Upper lobe of right lung (tissue), 1 donor: ENCODE measurements at regions not wholly inside any gene's neighbourhood (a gene's known extent, or its start where the extent isn't known, plus 50 kb on each side); places are given as distances from the start of the nearest gene placed in this dataset.
A peak's percentile ranks its signal among the peaks of the same experiment; 100 is the strongest.

ENCODE experiments used
- ATAC-seq: fragments of 200-7000 bp; cut with Tn5 transposase; one replicate; pipeline ENCODE4 v1.9.1; 2020; ENCODE audit warnings: mild to moderate bottlenecking, moderate library complexity
- DNase-seq: peaks from one replicate; pipeline ENCODE4 v3.0.0-alpha.2; 2020
- H3K27ac ChIP-seq: fragments of 200-600 bp; one replicate; pipeline ENCODE4 v1.8.0; 2022
- H3K27me3 ChIP-seq: fragments of 200-600 bp; one replicate; pipeline ENCODE4 v1.8.0; 2022; ENCODE audit warnings: mild to moderate bottlenecking
- H3K36me3 ChIP-seq: fragments of 200-600 bp; one replicate; pipeline ENCODE4 v1.8.0; 2022
- H3K4me1 ChIP-seq: fragments of 200-600 bp; one replicate; pipeline ENCODE4 v1.8.0; 2022
- H3K4me3 ChIP-seq: fragments of 200-600 bp; one replicate; pipeline ENCODE4 v1.8.0; 2022; ENCODE audit warnings: mild to moderate bottlenecking
- H3K9me3 ChIP-seq: fragments of 200-600 bp; one replicate; pipeline ENCODE4 v1.8.0; 2022
- intact Hi-C: fragments of 100-400 bp; cut with DNase I; formaldehyde crosslinking; loops from one replicate; pipeline ENCODE4 v1.11.0; 2022
- TF ChIP-seq, protein P1 (sequence below): fragments of 200-600 bp; IDR thresholded peaks from one replicate; pipeline ENCODE4 v1.8.0; 2022; ENCODE audit warnings: antibody characterized with exemption
- donor health status: DM: no; HTN: yes; CAD: no; lungs with severe emphysema.

DNA sequence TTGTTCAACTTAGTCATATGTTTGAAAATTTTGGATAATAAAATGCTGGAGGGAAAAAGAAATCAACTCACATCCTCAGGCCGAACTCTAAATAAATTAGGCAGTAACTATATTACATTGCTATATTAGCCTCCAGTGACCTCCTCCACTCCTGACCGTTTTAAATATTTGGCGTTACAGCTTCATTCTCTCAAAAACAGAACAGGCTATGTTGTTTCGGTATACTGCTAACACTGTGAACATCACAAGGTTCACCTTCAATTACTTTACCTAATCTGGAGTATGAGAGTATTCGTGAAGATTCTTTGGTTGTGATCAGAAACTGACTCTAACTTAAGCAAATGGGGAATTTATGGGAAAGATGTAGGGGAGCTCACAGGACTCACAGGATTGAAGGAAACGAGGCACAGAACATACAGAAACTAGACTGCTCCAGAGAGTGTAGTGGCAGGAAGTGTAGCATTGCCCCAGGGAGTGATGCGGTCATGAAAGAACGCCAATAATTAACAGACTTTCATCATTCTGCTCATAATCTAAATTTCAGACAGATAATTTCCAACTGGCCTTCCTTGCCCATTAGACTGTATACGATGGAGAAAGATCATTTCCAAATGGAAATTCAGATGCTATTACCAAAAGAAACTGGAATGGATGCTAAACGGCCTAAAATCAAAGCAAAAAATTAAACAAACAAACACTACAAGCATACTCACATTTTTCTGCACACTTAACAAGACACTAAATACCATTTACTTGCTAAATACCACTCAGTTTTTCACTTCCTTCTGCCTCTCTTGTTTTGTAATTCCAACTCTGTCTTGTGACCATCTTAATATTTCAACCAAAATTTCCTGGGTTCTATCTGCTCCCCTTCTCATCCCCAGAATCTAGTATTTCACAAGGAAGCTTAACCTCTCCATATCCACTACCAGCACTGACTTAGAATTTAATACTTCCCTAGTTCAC lies 110.1 kb upstream of the LPAR1 start:
- intact Hi-C loops = no loop called here
- TF ChIP-seq, protein P1, sequence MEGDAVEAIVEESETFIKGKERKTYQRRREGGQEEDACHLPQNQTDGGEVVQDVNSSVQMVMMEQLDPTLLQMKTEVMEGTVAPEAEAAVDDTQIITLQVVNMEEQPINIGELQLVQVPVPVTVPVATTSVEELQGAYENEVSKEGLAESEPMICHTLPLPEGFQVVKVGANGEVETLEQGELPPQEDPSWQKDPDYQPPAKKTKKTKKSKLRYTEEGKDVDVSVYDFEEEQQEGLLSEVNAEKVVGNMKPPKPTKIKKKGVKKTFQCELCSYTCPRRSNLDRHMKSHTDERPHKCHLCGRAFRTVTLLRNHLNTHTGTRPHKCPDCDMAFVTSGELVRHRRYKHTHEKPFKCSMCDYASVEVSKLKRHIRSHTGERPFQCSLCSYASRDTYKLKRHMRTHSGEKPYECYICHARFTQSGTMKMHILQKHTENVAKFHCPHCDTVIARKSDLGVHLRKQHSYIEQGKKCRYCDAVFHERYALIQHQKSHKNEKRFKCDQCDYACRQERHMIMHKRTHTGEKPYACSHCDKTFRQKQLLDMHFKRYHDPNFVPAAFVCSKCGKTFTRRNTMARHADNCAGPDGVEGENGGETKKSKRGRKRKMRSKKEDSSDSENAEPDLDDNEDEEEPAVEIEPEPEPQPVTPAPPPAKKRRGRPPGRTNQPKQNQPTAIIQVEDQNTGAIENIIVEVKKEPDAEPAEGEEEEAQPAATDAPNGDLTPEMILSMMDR = no peak
- DNase-seq = no peak

DNA sequence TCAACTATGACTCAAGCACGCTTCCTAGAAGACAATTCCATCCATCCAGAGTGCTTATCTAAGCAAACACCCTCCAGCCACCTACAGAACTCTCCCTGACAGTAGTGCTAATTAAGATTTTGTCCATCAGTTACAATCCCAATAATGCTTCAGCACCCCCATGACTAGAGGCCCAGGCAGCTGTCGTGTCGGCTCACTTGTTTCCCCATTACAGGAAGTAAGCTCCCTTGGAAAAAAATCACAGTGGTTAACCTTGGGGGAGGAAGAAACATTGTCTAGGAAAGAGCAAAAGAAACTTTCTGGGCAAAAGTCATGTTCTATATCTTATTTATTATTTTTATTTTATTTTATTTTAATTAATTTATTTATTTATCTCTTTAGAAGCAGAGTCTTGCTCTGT lies 108.8 kb upstream of the LPAR1 start:
- Histone ChIP-seq H3K4me1 (peaks cover 3% of the 10 kb centered on the region), H3K36me3 (no peaks in the 10 kb centered on the region), H3K27me3 (no peaks in the 10 kb centered on the region), H3K4me3 (no peak overlapping the region), H3K27ac (no peak overlapping the region), H3K9me3 (no peaks in the 10 kb centered on the region)
- ATAC-seq (no peak), DNase-seq (no peak)
- TF ChIP-seq, protein P1 = no peak
- intact Hi-C loops = no loop called here

More for the DNA sequence above, 110.1 kb upstream of the LPAR1 start:
- Histone ChIP-seq H3K4me1 (peaks cover 3% of the 10 kb centered on the region), H3K36me3 (no peaks in the 10 kb centered on the region), H3K4me3 (no peak overlapping the region), H3K27ac (no peak overlapping the region), H3K9me3 (no peaks in the 10 kb centered on the region), H3K27me3 (no peaks in the 10 kb centered on the region)
- no peak for ATAC-seq

DNA sequence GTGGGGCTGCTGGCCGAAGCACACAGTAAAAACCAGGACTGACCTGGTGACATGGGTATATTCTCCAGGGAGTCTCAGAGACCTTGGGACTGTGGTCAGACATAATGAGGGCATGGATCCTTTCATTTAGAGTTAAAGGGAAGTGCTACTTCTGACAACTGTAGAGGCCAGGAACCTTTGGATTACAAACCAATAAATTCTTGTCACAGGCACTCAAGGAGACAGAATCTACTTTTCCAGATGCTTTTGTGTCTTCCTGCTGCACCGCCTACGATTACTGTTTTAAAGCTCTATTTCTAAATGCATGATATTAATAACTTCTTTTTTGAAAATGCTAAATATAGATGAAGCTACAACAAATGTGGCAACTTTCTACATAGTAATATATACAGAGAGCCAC lies 106.5 kb upstream of the LPAR1 start:
- ATAC-seq = no peak
- intact Hi-C loops = no loop called here
- H3K27ac ChIP-seq = no peak overlapping the region
- TF ChIP-seq, protein P1 = no peak
- no peaks in the 10 kb centered on the region for H3K9me3 ChIP-seq
- peaks cover 3% of the 10 kb centered on the region for H3K4me1 ChIP-seq
- H3K27me3 ChIP-seq = no peaks in the 10 kb centered on the region
- no peak overlapping the region for H3K4me3 ChIP-seq
- DNase-seq = no peak
- no peaks in the 10 kb centered on the region for H3K36me3 ChIP-seq

DNA sequence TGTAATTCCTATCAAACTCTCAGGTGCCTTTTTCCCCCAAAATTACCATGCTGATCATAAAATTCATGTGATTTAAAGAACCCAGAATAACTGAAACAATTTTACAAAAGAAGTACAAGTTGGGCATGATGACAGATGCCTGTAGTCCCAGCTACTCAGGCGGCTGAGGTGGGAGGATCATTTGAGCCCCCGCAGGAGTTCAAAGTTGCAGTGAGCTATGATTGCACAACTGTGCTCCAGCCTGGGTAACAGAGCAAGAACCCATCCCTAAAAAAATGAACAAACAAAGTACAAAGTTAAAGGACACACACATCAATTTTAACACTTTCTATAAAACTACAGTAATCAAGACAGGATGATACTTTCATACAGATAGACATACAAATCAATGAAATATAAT lies 97.9 kb upstream of the LPAR1 start:
- TF ChIP-seq, protein P1 = no peak
- no peak for DNase-seq
- intact Hi-C loops = no loop called here
- no peak overlapping the region for H3K4me3 ChIP-seq
- ATAC-seq = no peak
- no peak overlapping the region for H3K27ac ChIP-seq
- H3K27me3 ChIP-seq = no peaks in the 10 kb centered on the region
- no peaks in the 10 kb centered on the region for H3K9me3 ChIP-seq
- no peaks in the 10 kb centered on the region for H3K36me3 ChIP-seq
- no peaks in the 10 kb centered on the region for H3K4me1 ChIP-seq

DNA sequence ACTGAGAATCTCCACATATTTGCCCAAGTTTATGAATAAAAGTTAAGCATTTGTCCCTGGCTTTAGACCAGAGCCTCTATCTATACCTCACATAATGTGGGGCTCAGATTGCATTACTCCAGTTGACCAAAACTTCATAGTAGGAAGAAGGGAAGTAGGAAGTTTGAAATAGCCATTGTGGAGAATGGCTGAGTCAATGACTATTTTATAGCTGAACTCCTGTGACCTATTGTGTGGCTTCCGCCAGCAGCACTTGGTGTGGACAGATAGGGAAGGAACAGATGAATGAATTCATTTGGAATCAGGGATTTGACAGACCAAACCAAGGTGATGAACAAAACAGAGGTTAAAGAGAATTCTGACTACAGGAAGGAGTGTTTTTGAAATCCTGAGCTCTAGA lies 92.9 kb upstream of the LPAR1 start:
- Histone ChIP-seq H3K27me3 (no peaks in the 10 kb centered on the region), H3K27ac (no peak overlapping the region), H3K36me3 (no peaks in the 10 kb centered on the region), H3K9me3 (no peaks in the 10 kb centered on the region), H3K4me1 (no peaks in the 10 kb centered on the region), H3K4me3 (no peak overlapping the region)
- intact Hi-C loops = no loop called here
- TF ChIP-seq, protein P1 = no peak
- ATAC-seq (peak; percentile 65), DNase-seq (no peak)
